Calu3 (cell line): ENCODE measurements at regions not wholly inside any gene's neighbourhood (a gene's known extent, or its start where the extent isn't known, plus 50 kb on each side); places are given as distances from the start of the nearest gene placed in this dataset.

Experiments
- BruUV-seq: library from RNA; stranded (reverse); fragments of 400-500 nt; replicated peaks from 2 replicates; lab custom pipeline; 2021; lab: Mats Ljungman, UMichigan
- CTCF ChIA-PET: fragments of 300-600 bp; sonication (Branson Sonifier 250); formaldehyde crosslinking; loops from one replicate; lab custom pipeline; 2022; ENCODE audit warnings: antibody characterized with exemption; lab: Charles Lee
- DNase-seq: peaks from one replicate; pipeline ENCODE4 v3.0.0; 2022
- H3K27ac Mint-ChIP-seq: one replicate; pipeline ENCODE4 v1.8.0; 2022; ENCODE audit warnings: mixed read lengths; ENCODE audit not compliant: unreplicated experiment
- H3K27me3 Mint-ChIP-seq: one replicate; pipeline ENCODE4 v1.8.0; 2022; ENCODE audit warnings: mixed read lengths; ENCODE audit not compliant: unreplicated experiment
- H3K36me3 Mint-ChIP-seq: one replicate; pipeline ENCODE4 v1.8.0; 2022; ENCODE audit warnings: mild to moderate bottlenecking, moderate library complexity, mixed read lengths; ENCODE audit not compliant: insufficient read depth, unreplicated experiment
- H3K4me1 Mint-ChIP-seq: one replicate; pipeline ENCODE4 v1.8.0; 2022; ENCODE audit warnings: mild to moderate bottlenecking, low read depth, mixed read lengths; ENCODE audit not compliant: unreplicated experiment
- H3K4me3 Mint-ChIP-seq: one replicate; pipeline ENCODE4 v1.8.0; 2022; ENCODE audit warnings: mild to moderate bottlenecking, low read depth, moderate library complexity, mixed read lengths; ENCODE audit not compliant: unreplicated experiment
- H3K9me3 Mint-ChIP-seq: one replicate; pipeline ENCODE4 v1.8.0; 2022; ENCODE audit warnings: low read depth, mixed read lengths; ENCODE audit not compliant: unreplicated experiment
- intact Hi-C: fragments of 100-400 bp; cut with micrococcal nuclease; formaldehyde crosslinking; loops from one replicate; pipeline ENCODE4 v1.10.0; 2022; ENCODE audit not compliant: unreplicated experiment
- TF ChIP-seq, protein P1 (sequence below): fragments of 200-600 bp; IDR thresholded peaks from one replicate; pipeline ENCODE4 v1.8.0; 2022; ENCODE audit warnings: antibody characterized with exemption; ENCODE audit not compliant: unreplicated experiment

DNA sequence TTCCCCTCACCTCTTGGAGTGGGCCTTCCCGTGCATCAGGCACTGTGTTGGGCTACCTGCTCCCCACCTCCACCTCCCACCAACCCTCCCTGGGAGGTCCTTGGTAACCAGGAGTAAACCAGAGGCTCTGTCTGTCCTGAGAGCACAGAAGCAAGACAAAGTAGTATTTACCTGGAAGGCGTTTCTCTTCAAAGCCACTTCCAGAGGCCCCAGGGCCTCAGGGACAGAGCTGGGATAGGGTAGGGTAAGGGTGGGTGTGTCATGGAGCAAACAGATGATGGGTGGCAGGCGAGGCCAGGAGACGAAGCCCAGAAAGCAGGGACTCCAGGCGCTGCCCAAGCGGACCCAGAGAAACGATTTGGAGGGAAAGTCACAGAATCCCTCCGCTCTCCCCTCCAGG, 77.2 kb upstream of the TARDBP start:
- no peak overlapping the region for H3K27ac Mint-ChIP-seq
- H3K4me3 Mint-ChIP-seq: no peak overlapping the region
- no peak for DNase-seq
- TF ChIP-seq, protein P1, sequence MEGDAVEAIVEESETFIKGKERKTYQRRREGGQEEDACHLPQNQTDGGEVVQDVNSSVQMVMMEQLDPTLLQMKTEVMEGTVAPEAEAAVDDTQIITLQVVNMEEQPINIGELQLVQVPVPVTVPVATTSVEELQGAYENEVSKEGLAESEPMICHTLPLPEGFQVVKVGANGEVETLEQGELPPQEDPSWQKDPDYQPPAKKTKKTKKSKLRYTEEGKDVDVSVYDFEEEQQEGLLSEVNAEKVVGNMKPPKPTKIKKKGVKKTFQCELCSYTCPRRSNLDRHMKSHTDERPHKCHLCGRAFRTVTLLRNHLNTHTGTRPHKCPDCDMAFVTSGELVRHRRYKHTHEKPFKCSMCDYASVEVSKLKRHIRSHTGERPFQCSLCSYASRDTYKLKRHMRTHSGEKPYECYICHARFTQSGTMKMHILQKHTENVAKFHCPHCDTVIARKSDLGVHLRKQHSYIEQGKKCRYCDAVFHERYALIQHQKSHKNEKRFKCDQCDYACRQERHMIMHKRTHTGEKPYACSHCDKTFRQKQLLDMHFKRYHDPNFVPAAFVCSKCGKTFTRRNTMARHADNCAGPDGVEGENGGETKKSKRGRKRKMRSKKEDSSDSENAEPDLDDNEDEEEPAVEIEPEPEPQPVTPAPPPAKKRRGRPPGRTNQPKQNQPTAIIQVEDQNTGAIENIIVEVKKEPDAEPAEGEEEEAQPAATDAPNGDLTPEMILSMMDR: no peak
- no TSS peak for BruUV-seq
- no peaks in the 10 kb centered on the region for H3K27me3 Mint-ChIP-seq
- no peaks in the 10 kb centered on the region for H3K9me3 Mint-ChIP-seq
- H3K36me3 Mint-ChIP-seq: no peaks in the 10 kb centered on the region
- CTCF ChIA-PET: no interaction called here
- intact Hi-C loops: no loop called here
- no peaks in the 10 kb centered on the region for H3K4me1 Mint-ChIP-seq

DNA sequence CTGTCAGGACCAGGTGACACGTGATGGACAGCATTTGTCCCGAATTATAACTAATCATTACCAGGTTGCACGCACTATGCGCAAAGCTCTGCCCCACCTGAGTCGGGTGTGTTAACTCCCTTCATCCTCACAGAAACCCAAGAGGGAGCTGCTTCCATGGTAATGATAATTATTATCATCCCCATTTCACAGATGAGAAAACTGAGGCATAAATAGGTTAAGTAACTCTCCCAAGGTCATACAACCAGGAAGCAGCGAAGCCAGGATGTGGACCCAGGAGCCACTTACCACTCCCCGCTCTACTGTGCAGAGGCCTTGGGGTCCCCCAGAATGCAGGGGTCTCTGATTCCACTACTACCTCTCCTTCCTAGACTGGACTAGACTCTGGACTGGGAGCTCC, 76.7 kb upstream of the TARDBP start:
- intact Hi-C loops: no loop called here
- TF ChIP-seq, protein P1: no peak
- Mint-ChIP-seq H3K36me3 (no peaks in the 10 kb centered on the region), H3K27ac (no peak overlapping the region), H3K9me3 (no peaks in the 10 kb centered on the region), H3K4me1 (no peaks in the 10 kb centered on the region), H3K4me3 (no peak overlapping the region), H3K27me3 (no peaks in the 10 kb centered on the region)
- BruUV-seq: no TSS peak
- DNase-seq: no peak
- CTCF ChIA-PET: interaction anchor here (0.6 kb wide), 1 partner anchor 744 kb away, joined by 3 read pairs; no protein-coding TSS in a partner anchor

DNA sequence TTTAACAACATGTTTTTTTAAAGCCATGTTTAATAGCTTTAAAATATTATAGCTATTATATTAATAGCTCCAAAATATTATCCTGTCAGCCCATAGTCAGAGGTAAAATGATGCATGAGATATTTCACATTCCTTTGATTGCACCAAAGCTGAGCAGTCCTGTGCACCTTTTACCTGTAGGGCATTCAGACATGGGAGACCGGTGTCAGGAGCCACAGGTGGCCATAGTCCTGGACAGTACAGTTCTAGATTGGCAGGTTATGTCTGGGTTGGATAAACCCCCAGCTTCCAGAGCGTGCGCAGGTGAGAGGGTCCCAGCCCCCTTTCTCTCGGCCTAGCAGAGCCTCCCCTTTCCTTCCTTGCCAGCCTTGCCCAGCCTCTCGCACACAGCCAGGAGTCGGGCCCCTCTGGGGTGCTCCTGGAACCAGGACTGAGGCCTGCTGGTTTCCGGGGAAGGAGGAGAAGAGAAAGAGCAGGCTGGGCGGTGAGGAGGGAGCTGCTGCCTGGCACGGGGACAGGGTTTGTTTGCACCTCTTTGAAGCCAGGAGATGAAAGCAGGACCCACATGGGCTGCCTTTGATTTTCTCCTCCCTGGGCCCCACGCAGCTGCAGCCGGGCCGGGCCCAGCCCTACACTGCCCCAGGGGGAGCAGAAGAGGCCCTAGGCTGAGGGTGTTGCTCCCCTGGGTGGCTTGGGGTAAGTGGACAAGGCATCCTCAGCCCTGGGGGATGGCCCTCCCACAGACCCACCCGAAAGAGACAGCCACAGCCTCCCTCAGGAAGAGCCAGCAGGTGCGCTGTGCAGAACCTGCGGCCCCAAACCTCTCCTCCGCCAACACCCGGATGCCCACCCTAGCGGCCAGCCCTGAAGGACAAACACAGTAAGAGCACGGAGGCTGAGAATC, 75.2 kb upstream of the TARDBP start:
- intact Hi-C loops: no loop called here

DNA sequence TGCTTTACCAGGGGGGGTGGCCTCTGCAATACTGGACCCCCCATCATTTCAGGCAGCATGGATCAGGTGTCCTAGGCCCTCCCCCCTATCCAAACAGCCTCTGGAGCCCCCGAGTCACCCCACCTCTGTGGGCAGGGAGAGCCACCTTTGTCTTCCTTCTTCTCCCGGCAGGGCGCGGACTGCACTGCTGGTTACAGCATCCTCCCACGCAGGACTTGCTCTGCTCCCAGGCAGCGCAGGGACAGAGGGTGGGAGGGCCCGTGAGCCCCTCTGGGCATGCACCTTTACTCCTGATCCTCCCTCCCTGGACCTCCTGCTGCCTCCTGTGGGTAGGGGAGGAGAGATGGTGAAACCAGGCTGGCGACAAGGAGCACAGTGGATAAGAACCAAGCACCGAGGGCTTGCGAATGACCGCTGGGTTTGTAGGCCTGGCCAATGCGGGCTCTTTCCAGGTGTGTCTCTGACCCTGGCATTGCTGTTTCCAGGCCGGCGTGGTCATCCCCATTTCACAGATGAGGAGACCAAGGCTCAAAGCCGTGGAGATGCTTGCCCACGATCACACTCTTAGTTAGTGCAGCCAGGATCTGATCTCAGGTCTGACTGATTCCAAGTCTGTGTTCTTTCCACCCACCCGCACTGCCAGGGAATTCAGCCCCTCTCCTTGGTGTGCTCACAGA, 73.6 kb upstream of the TARDBP start:
- CTCF ChIA-PET: no interaction called here
- H3K27me3 Mint-ChIP-seq: peaks cover 2% of the 10 kb centered on the region
- no peak overlapping the region for H3K27ac Mint-ChIP-seq
- TF ChIP-seq, protein P1: no peak
- H3K4me3 Mint-ChIP-seq: no peak overlapping the region
- no peaks in the 10 kb centered on the region for H3K36me3 Mint-ChIP-seq
- no TSS peak for BruUV-seq
- intact Hi-C loops: no loop called here
- H3K9me3 Mint-ChIP-seq: no peaks in the 10 kb centered on the region
- peaks cover 1% of the 10 kb centered on the region for H3K4me1 Mint-ChIP-seq
- DNase-seq: no peak

More for the DNA sequence above, 75.2 kb upstream of the TARDBP start:
- Mint-ChIP-seq H3K36me3 (no peaks in the 10 kb centered on the region), H3K4me1 (no peaks in the 10 kb centered on the region), H3K27me3 (no peaks in the 10 kb centered on the region), H3K9me3 (no peaks in the 10 kb centered on the region), H3K27ac (no peak overlapping the region), H3K4me3 (no peak overlapping the region)
- DNase-seq: no peak
- CTCF ChIA-PET: no interaction called here
- TF ChIP-seq, protein P1: no peak
- BruUV-seq: no TSS peak
